Endothelial cell of umbilical vein (primary cell): ENCODE measurements at regions not wholly inside any gene's neighbourhood (a gene's known extent, or its start where the extent isn't known, plus 50 kb on each side); places are given as distances from the start of the nearest gene placed in this dataset.

ENCODE experiments used
- BruUV-seq: library from RNA; stranded (reverse); fragments of 400-500 nt; replicated peaks from 2 replicates; lab custom pipeline; 2021; lab: Mats Ljungman, UMichigan
- CTCF ChIA-PET: fragments of 300-600, 350-600 bp; sonication (Branson Sonifier 250); formaldehyde crosslinking; loops from one replicate; lab custom pipeline; 2021; ENCODE audit warnings: antibody characterized with exemption, inconsistent platforms; lab: Charles Lee
- POLR2A ChIA-PET: fragments of 300-600, 350-600 bp; sonication (Branson Sonifier 250); formaldehyde crosslinking; loops from one replicate; lab custom pipeline; 2021; ENCODE audit warnings: antibody characterized with exemption, inconsistent platforms; lab: Charles Lee
- DNase-seq: peaks from one replicate; pipeline ENCODE4 v3.0.0-alpha.2; 2011; ENCODE audit warnings: low read depth, low spot score
- FAIRE-seq: peaks from 2 replicates; lab custom pipeline; 2011; peaks lifted over from hg19 to GRCh38; lab: Jason Lieb, UNC
- H2AFZ ChIP-seq: 2 replicates; pipeline ENCODE4 v1.6.0; 2012; ENCODE audit warnings: low read depth, low read length, control low read depth, inconsistent platforms
- H3K27ac ChIP-seq: 2 replicates; pipeline ENCODE4 v1.5.1; 2011; ENCODE audit warnings: low read depth, mild to moderate bottlenecking, control low read depth, low read length, moderate library complexity; ENCODE audit not compliant: insufficient read depth
- H3K27me3 ChIP-seq, 2 experiments: 2 replicates each; pipeline versions ENCODE4 v1.6.0 to v1.6.1; 2011; ENCODE audit warnings: low read length in 2 of 2, mixed read lengths in 1 of 2; ENCODE audit not compliant: control insufficient read depth in 2 of 2, insufficient read depth in 2 of 2
- H3K36me3 ChIP-seq, 2 experiments: 2 replicates in 1 of 2; 3 replicates in 1 of 2; pipeline ENCODE4 v1.5.1; 2011; ENCODE audit warnings: low read length in 2 of 2, mild to moderate bottlenecking in 1 of 2, moderate library complexity in 1 of 2; ENCODE audit not compliant: control insufficient read depth in 2 of 2, insufficient read depth in 2 of 2; ENCODE audit errors: extremely low read depth in 1 of 2
- H3K4me1 ChIP-seq: 3 replicates; pipeline ENCODE4 v1.5.1; 2011; ENCODE audit warnings: mild to moderate bottlenecking, low read length; ENCODE audit not compliant: control insufficient read depth, insufficient read depth; ENCODE audit errors: extremely low read depth
- H3K4me2 ChIP-seq: 2 replicates; pipeline ENCODE4 v1.6.1; 2011; ENCODE audit warnings: low read length, control low read depth, mixed read lengths; ENCODE audit not compliant: insufficient read depth
- H3K4me3 ChIP-seq, 3 experiments: fragments of 200-600 bp in 1 of 3; sonication (generic), shearing (Covaris generic) in 1 of 3; replicated peaks in 1 of 3; 2 replicates each; pipeline ENCODE4 v1.5.1; 2011 to 2016; ENCODE audit warnings: control low read depth in 3 of 3, low read length in 3 of 3, mild to moderate bottlenecking in 2 of 3, inconsistent platforms in 1 of 3, low read depth in 1 of 3, moderate library complexity in 1 of 3; ENCODE audit not compliant: insufficient read depth in 1 of 3
- H3K79me2 ChIP-seq: 2 replicates; pipeline ENCODE4 v1.6.0; 2012; ENCODE audit warnings: low read length, inconsistent platforms; ENCODE audit not compliant: control insufficient read depth, insufficient read depth
- H3K9ac ChIP-seq: replicated peaks from 2 replicates; pipeline ENCODE3; 2011; ENCODE audit warnings: low read length, control low read depth; ENCODE audit not compliant: insufficient read depth; ENCODE audit errors: extremely low read depth
- H3K9me1 ChIP-seq: replicated peaks from 3 replicates; pipeline ENCODE4 v1.6.0; 2011; ENCODE audit warnings: mild to moderate bottlenecking, low read length; ENCODE audit not compliant: control insufficient read depth, insufficient read depth; ENCODE audit errors: extremely low read depth
- H3K9me3 ChIP-seq: replicated peaks from 2 replicates; pipeline ENCODE4 v1.5.1; 2012; ENCODE audit warnings: low read length, inconsistent platforms; ENCODE audit not compliant: control insufficient read depth, insufficient read depth
- H4K20me1 ChIP-seq: replicated peaks from 2 replicates; pipeline ENCODE3; 2011; ENCODE audit warnings: mild to moderate bottlenecking, low read length; ENCODE audit not compliant: control insufficient read depth, insufficient read depth; ENCODE audit errors: extremely low read depth
- CTCF ChIP-seq, 2 donors: IDR thresholded peaks; 1 replicate in 1 of 2; 2 replicates in 1 of 2; pipeline ENCODE4 v1.5.1; 2011; ENCODE audit warnings: low read length in 2 of 2, mild to moderate bottlenecking in 2 of 2, moderate library complexity in 2 of 2, control low read depth in 1 of 2, inconsistent platforms in 1 of 2, low read depth in 1 of 2; ENCODE audit not compliant: insufficient read depth in 1 of 2; ENCODE audit errors: extremely low read depth in 1 of 2
- EZH2 ChIP-seq: IDR thresholded peaks from 2 replicates; pipeline ENCODE4 v1.6.1; 2012; ENCODE audit warnings: borderline replicate concordance, low read depth, mild to moderate bottlenecking, moderate library complexity, low read length, inconsistent platforms; ENCODE audit not compliant: severe bottlenecking
- FOS ChIP-seq: IDR thresholded peaks from 2 replicates; pipeline ENCODE4 v1.6.1; 2011; ENCODE audit warnings: mild to moderate bottlenecking, low read length, moderate library complexity, borderline replicate concordance; ENCODE audit not compliant: insufficient read depth
- GATA2 ChIP-seq: IDR thresholded peaks from 2 replicates; pipeline ENCODE4 v1.7.0; 2011; ENCODE audit warnings: low read depth, mild to moderate bottlenecking, moderate library complexity, mixed read lengths, low read length; ENCODE audit not compliant: insufficient read length, insufficient read depth
- JUN ChIP-seq: IDR thresholded peaks from 2 replicates; pipeline ENCODE4 v1.6.1; 2011; ENCODE audit warnings: borderline replicate concordance, low read depth; ENCODE audit not compliant: insufficient read length, insufficient read depth
- MAX ChIP-seq: IDR thresholded peaks from 2 replicates; pipeline ENCODE4 v1.6.1; 2011; ENCODE audit not compliant: insufficient read depth, insufficient read length
- MYC ChIP-seq: IDR thresholded peaks from one replicate; pipeline ENCODE4 v1.6.1; 2011; ENCODE audit warnings: mild to moderate bottlenecking, low read depth, low read length
- POLR2A ChIP-seq: IDR thresholded peaks from 2 replicates; pipeline ENCODE4 v1.6.1; 2012; ENCODE audit warnings: low read depth, mild to moderate bottlenecking, control low read depth, low read length
- POLR2AphosphoS5 ChIP-seq: IDR thresholded peaks from 2 replicates; pipeline ENCODE4 v1.6.1; 2012; ENCODE audit warnings: low read depth, mild to moderate bottlenecking, control low read depth, low read length, moderate library complexity; ENCODE audit not compliant: insufficient read depth
- dilution Hi-C: fragments of 300-500 bp; cut with MboI; formaldehyde crosslinking; loops from one replicate; pipeline ENCODE4 v1.15.0; 2019; ENCODE audit warnings: low sequenced_read_pairs; ENCODE audit not compliant: extremely low pct_ligation_motif_present
- intact Hi-C: fragments of 100-400 bp; cut with micrococcal nuclease; formaldehyde crosslinking; loops from one replicate; pipeline ENCODE4 v1.10.0; 2022

GRCh38 chr1:190940951-190941350 lies 463.3 kb upstream of the BRINP3 start:
- Histone ChIP-seq H2AFZ (no peak overlapping the region), H3K36me3 (no peaks in the 10 kb centered on the region), H3K9ac (no peak overlapping the region), H4K20me1 (no peaks in the 10 kb centered on the region), H3K9me1 (no peaks in the 10 kb centered on the region), H3K4me1 (no peaks in the 10 kb centered on the region), H3K27ac (no peak overlapping the region), H3K4me3 (no peak overlapping the region), H3K9me3 (no peaks in the 10 kb centered on the region), H3K4me2 (no peak overlapping the region), H3K27me3 (no peaks in the 10 kb centered on the region), H3K79me2 (no peaks in the 10 kb centered on the region)
- no TSS peak for BruUV-seq
- dilution Hi-C loops, result no loop called here
- ChIA-PET POLR2A (no interaction called here), CTCF (no interaction called here)
- intact Hi-C loops, result no loop called here
- FAIRE-seq (no peak), DNase-seq (no peak)
- TF ChIP-seq POLR2AphosphoS5 (no peak), GATA2 (no peak), FOS (no peak), MYC (no peak), CTCF (IDR thresholded peaks at IDR 0.05; ENCODE audit: extremely low read depth in 1 of 2, insufficient read depth in 1 of 2, low read depth in 1 of 2, low read length in 2 of 2) (no peak), EZH2 (no peak), POLR2A (no peak), MAX (no peak), JUN (no peak)
